MM.1S (cell line): ENCODE measurements at regions not wholly inside any gene's neighbourhood (a gene's known extent, or its start where the extent isn't known, plus 50 kb on each side); places are given as distances from the start of the nearest gene placed in this dataset.

Experiments used
- DNase-seq: peaks from one replicate; pipeline ENCODE4 v3.0.0-alpha.2; 2015
- H2AFZ ChIP-seq: fragments of 300-600 bp; sonication (generic); 2 replicates; pipeline ENCODE4 v1.6.0; 2016; ENCODE audit warnings: antibody characterized with exemption, low read length
- H3F3A ChIP-seq: fragments of 300-600 bp; sonication (generic); 2 replicates; pipeline ENCODE4 v1.6.1; 2016; ENCODE audit warnings: mild to moderate bottlenecking, antibody characterized with exemption, low read length, moderate library complexity, mixed read lengths; ENCODE audit not compliant: insufficient read depth
- H3K27ac ChIP-seq: fragments of 300-600 bp; sonication (generic); 2 replicates; pipeline ENCODE4 v1.5.1; 2016; ENCODE audit warnings: mild to moderate bottlenecking, low read length
- H3K27me3 ChIP-seq: fragments of 300-600 bp; sonication (generic); replicated peaks from 2 replicates; pipeline ENCODE4 v1.6.0; 2016; ENCODE audit warnings: low read length; ENCODE audit not compliant: insufficient read depth
- H3K36me3 ChIP-seq: fragments of 300-600 bp; sonication (generic); replicated peaks from 2 replicates; pipeline ENCODE4 v1.6.1; 2016; ENCODE audit warnings: mild to moderate bottlenecking, low read length, mixed read lengths; ENCODE audit not compliant: insufficient read depth
- H3K4me1 ChIP-seq: fragments of 300-600 bp; sonication (generic); 2 replicates; pipeline ENCODE4 v1.6.1; 2016; ENCODE audit warnings: low read length, mixed read lengths
- H3K4me2 ChIP-seq: fragments of 300-600 bp; sonication (generic); 2 replicates; pipeline ENCODE4 v1.6.0; 2016; ENCODE audit warnings: low read depth, low read length
- H3K4me3 ChIP-seq: fragments of 300-600 bp; sonication (generic); 2 replicates; pipeline ENCODE4 v1.5.1; 2016; ENCODE audit warnings: low read length, mixed read lengths
- H3K79me2 ChIP-seq: fragments of 300-600 bp; sonication (generic); 2 replicates; pipeline ENCODE4 v1.6.1; 2016; ENCODE audit warnings: mixed run types, low read length, mixed read lengths
- H3K9ac ChIP-seq: fragments of 300-600 bp; sonication (generic); 2 replicates; pipeline ENCODE4 v1.6.1; 2016; ENCODE audit warnings: low read length, mixed read lengths
- H3K9me2 ChIP-seq: fragments of 300-600 bp; sonication (generic); replicated peaks from 2 replicates; pipeline ENCODE4 v1.6.1; 2016; ENCODE audit warnings: mild to moderate bottlenecking, low read length, mixed read lengths; ENCODE audit not compliant: insufficient read depth
- H3K9me3 ChIP-seq: fragments of 300-600 bp; sonication (generic); replicated peaks from 2 replicates; pipeline ENCODE4 v1.6.1; 2016; ENCODE audit warnings: mild to moderate bottlenecking, low read length, mixed read lengths; ENCODE audit not compliant: insufficient read depth
- H4K20me1 ChIP-seq: fragments of 300-600 bp; sonication (generic); 2 replicates; pipeline ENCODE4 v1.6.1; 2016; ENCODE audit warnings: mild to moderate bottlenecking, low read length, moderate library complexity, mixed read lengths; ENCODE audit not compliant: insufficient read depth
- CTCF ChIP-seq: fragments of 300-600 bp; sonication (generic); IDR thresholded peaks from 2 replicates; pipeline ENCODE4 v1.5.1; 2016; ENCODE audit warnings: antibody characterized with exemption, low read length, mixed read lengths
- EZH2 ChIP-seq: fragments of 300-600 bp; sonication (generic); optimal IDR thresholded peaks from 2 replicates; pipeline ENCODE3; 2017; ENCODE audit warnings: low read depth, mild to moderate bottlenecking, antibody characterized with exemption, low read length, mixed read lengths
- EZH2phosphoT487 ChIP-seq: fragments of 300-600 bp; sonication (generic); IDR thresholded peaks from 2 replicates; pipeline ENCODE4 v1.6.1; 2018; ENCODE audit warnings: antibody characterized with exemption, low read length

GRCh38 chr15:87661454-87662355 is 594.8 kb downstream of the NTRK3 start:
- TF ChIP-seq EZH2 = no peak
- Histone ChIP-seq H3F3A (no peaks in the 10 kb centered on the region), H3K27ac (no peak overlapping the region), H3K4me1 (no peaks in the 10 kb centered on the region), H3K4me3 (no peak overlapping the region), H3K9me3 (no peaks in the 10 kb centered on the region), H3K9ac (no peak overlapping the region), H3K27me3 (no peaks in the 10 kb centered on the region), H3K9me2 (no peaks in the 10 kb centered on the region), H3K79me2 (no peaks in the 10 kb centered on the region), H3K4me2 (no peak overlapping the region), H3K36me3 (no peaks in the 10 kb centered on the region), H4K20me1 (no peaks in the 10 kb centered on the region), H2AFZ (no peak overlapping the region)
- DNase-seq = no peak

GRCh38 chr15:87660251-87661129 is 596.0 kb downstream of the NTRK3 start:
- H3K9ac ChIP-seq = no peak overlapping the region
- no peaks in the 10 kb centered on the region for H3K27me3 ChIP-seq
- no peak overlapping the region for H3K4me2 ChIP-seq
- H3K9me2 ChIP-seq = no peaks in the 10 kb centered on the region
- no peak overlapping the region for H3K27ac ChIP-seq
- no peak overlapping the region for H3K4me3 ChIP-seq
- H3K4me1 ChIP-seq = no peaks in the 10 kb centered on the region
- H2AFZ ChIP-seq = no peak overlapping the region
- H3K79me2 ChIP-seq = no peaks in the 10 kb centered on the region
- no peaks in the 10 kb centered on the region for H4K20me1 ChIP-seq
- DNase-seq = no peak
- no peaks in the 10 kb centered on the region for H3F3A ChIP-seq
- H3K36me3 ChIP-seq = no peaks in the 10 kb centered on the region
- TF ChIP-seq EZH2phosphoT487 (no peak), CTCF (no peak), EZH2 (no peak)
- no peaks in the 10 kb centered on the region for H3K9me3 ChIP-seq

- H3K36me3 ChIP-seq = no peaks in the 10 kb centered on the region
These were observed 600.2 kb downstream of the NTRK3 start for GRCh38 chr15:87656372-87656771.

More at GRCh38 chr15:87656372-87656771, 600.2 kb downstream of the NTRK3 start:
- no peaks in the 10 kb centered on the region for H3K79me2 ChIP-seq
- H2AFZ ChIP-seq = no peak overlapping the region
- no peak overlapping the region for H3K4me2 ChIP-seq
- no peak for DNase-seq
- TF ChIP-seq EZH2 (no peak), CTCF (no peak), EZH2phosphoT487 (no peak)
- no peaks in the 10 kb centered on the region for H3K4me1 ChIP-seq
- no peak overlapping the region for H3K4me3 ChIP-seq
- H3K9me3 ChIP-seq = no peaks in the 10 kb centered on the region
- no peaks in the 10 kb centered on the region for H3K27me3 ChIP-seq
- H3K9ac ChIP-seq = no peak overlapping the region
- no peak overlapping the region for H3K27ac ChIP-seq
- H4K20me1 ChIP-seq = no peaks in the 10 kb centered on the region
- no peaks in the 10 kb centered on the region for H3F3A ChIP-seq
- no peaks in the 10 kb centered on the region for H3K9me2 ChIP-seq
